Natural killer cell (primary cell): ENCODE measurements at regions not wholly inside any gene's neighbourhood (a gene's known extent, or its start where the extent isn't known, plus 50 kb on each side); places are given as distances from the start of the nearest gene placed in this dataset.
"Not testable (repeated sequence)": the region's sequence is repeated elsewhere in the genome, so short reads cannot be mapped to it uniquely, and the experiment has no call there.

Experiments used
- ATAC-seq, 3 donors: fragments of 150-1000 bp in 2 of 3; fragments of 200-7000 bp in 1 of 3; cut with Tn5 transposase; 1 replicate in 1 of 3; 2 replicates in 2 of 3; pipeline ENCODE4 v1.10.0; 2021; ENCODE audit warnings: mild to moderate bottlenecking in 2 of 3, moderate library complexity in 2 of 3
- DNase-seq, 2 donors: peaks; one replicate each; pipeline versions ENCODE4 v3.0.0 to v3.0.0-alpha.2; 2013 to 2021; ENCODE audit warnings: mixed read lengths in 1 of 2
- H3K27ac ChIP-seq: one replicate; pipeline ENCODE4 v1.5.1; 2013; ENCODE audit warnings: mild to moderate bottlenecking, low read length
- H3K27me3 ChIP-seq: one replicate; pipeline ENCODE4 v1.6.1; 2013; ENCODE audit warnings: low read length; ENCODE audit not compliant: control insufficient read depth, insufficient read depth
- H3K36me3 ChIP-seq: one replicate; pipeline ENCODE4 v1.6.1; 2013; ENCODE audit warnings: low read length; ENCODE audit not compliant: control insufficient read depth, insufficient read depth
- H3K4me1 ChIP-seq: one replicate; pipeline ENCODE4 v1.6.1; 2013; ENCODE audit warnings: low read length; ENCODE audit not compliant: control insufficient read depth, insufficient read depth
- H3K4me3 ChIP-seq: one replicate; pipeline ENCODE4 v1.5.1; 2013; ENCODE audit warnings: low read length
- H3K9me3 ChIP-seq: one replicate; pipeline ENCODE4 v1.6.1; 2013; ENCODE audit warnings: low read length; ENCODE audit not compliant: control insufficient read depth, insufficient read depth
- H3K27ac Mint-ChIP-seq, 2 donors: one replicate each; pipeline ENCODE4 v1.8.0; 2022; ENCODE audit warnings: mild to moderate bottlenecking in 2 of 2, mixed read lengths in 2 of 2, moderate library complexity in 1 of 2
- H3K27me3 Mint-ChIP-seq, 2 donors: one replicate each; pipeline ENCODE4 v1.8.0; 2022; ENCODE audit warnings: low read depth in 2 of 2, mixed read lengths in 2 of 2
- H3K36me3 Mint-ChIP-seq: one replicate; pipeline ENCODE4 v1.8.0; 2022; ENCODE audit warnings: mixed read lengths
- H3K4me1 Mint-ChIP-seq, 2 donors: one replicate each; pipeline ENCODE4 v1.8.0; 2022; ENCODE audit warnings: mixed read lengths in 2 of 2
- H3K4me3 Mint-ChIP-seq: one replicate; pipeline ENCODE4 v1.8.0; 2022; ENCODE audit warnings: mild to moderate bottlenecking, moderate library complexity, mixed read lengths
- H3K9me3 Mint-ChIP-seq, 2 donors: one replicate each; pipeline ENCODE4 v1.8.0; 2022; ENCODE audit warnings: mixed read lengths in 2 of 2
- WGBS: methylation state at CpG from one replicate; pipeline ENCODE4 v1.1.7; 2013; ENCODE audit warnings: missing lambda C conversion rate; ENCODE audit not compliant: insufficient coverage; 5-methylcytosine and 5-hydroxymethylcytosine counted together
- intact Hi-C: fragments of 100-400 bp; cut with micrococcal nuclease; formaldehyde crosslinking; loops from one replicate; pipeline ENCODE4 v1.14.2; 2022
- TF ChIP-seq, protein P1 (sequence below): fragments of 200-600 bp; IDR thresholded peaks from one replicate; pipeline ENCODE4 v1.8.0; 2022; ENCODE audit warnings: antibody characterized with exemption

DNA sequence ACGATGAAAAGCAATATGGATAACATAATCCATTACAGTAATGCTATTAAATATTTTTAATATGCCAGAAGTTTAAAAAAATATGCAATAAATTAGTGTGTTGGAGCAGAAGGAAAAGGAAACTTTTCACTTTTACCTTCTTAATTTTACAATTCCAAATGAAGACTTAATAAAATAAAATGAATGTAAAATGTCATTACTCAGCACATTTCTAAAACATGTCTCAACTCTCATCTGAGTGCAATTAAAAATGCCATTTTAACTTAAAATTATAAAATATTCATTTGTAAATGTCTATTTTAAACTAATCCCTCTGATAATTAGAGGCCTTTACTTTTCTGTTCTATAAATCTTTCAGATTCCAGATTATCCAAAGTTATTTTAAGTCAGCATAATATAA, 733.4 kb downstream of the DNAH5 start:
- Histone ChIP-seq H3K27me3 (no peaks in the 10 kb centered on the region), H3K27ac (no peak overlapping the region), H3K36me3 (no peaks in the 10 kb centered on the region), H3K4me3 (no peak overlapping the region), H3K9me3 (no peaks in the 10 kb centered on the region), H3K4me1 (no peaks in the 10 kb centered on the region)
- no peaks in the 10 kb centered on the region for H3K4me1 Mint-ChIP-seq
- no peak overlapping the region for H3K4me3 Mint-ChIP-seq
- WGBS: no CpG with 5 or more reads among the region's 1 CpG
- TF ChIP-seq, protein P1, sequence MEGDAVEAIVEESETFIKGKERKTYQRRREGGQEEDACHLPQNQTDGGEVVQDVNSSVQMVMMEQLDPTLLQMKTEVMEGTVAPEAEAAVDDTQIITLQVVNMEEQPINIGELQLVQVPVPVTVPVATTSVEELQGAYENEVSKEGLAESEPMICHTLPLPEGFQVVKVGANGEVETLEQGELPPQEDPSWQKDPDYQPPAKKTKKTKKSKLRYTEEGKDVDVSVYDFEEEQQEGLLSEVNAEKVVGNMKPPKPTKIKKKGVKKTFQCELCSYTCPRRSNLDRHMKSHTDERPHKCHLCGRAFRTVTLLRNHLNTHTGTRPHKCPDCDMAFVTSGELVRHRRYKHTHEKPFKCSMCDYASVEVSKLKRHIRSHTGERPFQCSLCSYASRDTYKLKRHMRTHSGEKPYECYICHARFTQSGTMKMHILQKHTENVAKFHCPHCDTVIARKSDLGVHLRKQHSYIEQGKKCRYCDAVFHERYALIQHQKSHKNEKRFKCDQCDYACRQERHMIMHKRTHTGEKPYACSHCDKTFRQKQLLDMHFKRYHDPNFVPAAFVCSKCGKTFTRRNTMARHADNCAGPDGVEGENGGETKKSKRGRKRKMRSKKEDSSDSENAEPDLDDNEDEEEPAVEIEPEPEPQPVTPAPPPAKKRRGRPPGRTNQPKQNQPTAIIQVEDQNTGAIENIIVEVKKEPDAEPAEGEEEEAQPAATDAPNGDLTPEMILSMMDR: no peak
- H3K27ac Mint-ChIP-seq: no peak overlapping the region
- H3K27me3 Mint-ChIP-seq: no peaks in the 10 kb centered on the region
- no peaks in the 10 kb centered on the region for H3K36me3 Mint-ChIP-seq
- ATAC-seq (no peak), DNase-seq (no peak)
- H3K9me3 Mint-ChIP-seq: peaks cover 6 to 10% of the 10 kb centered on the region in 2 donors
- intact Hi-C loops: no loop called here

GRCh38 chr5:13207112-13207511, 737.4 kb downstream of the DNAH5 start:
- no peak for DNase-seq
- TF ChIP-seq, protein P1: no peak
- no peaks in the 10 kb centered on the region for H3K27me3 Mint-ChIP-seq
- H3K27ac Mint-ChIP-seq: no peak overlapping the region
- H3K27ac ChIP-seq: no peak overlapping the region
- H3K4me1 ChIP-seq: no peaks in the 10 kb centered on the region
- peaks cover 3 to 5% of the 10 kb centered on the region in 2 donors for H3K9me3 Mint-ChIP-seq
- no peaks in the 10 kb centered on the region for H3K27me3 ChIP-seq
- peaks cover 5% of the 10 kb centered on the region for H3K9me3 ChIP-seq
- ATAC-seq: no peak
- no peaks in the 10 kb centered on the region for H3K36me3 Mint-ChIP-seq
- H3K4me3 Mint-ChIP-seq: no peak overlapping the region
- intact Hi-C loops: no loop called here
- no peaks in the 10 kb centered on the region for H3K36me3 ChIP-seq
- H3K4me1 Mint-ChIP-seq: no peaks in the 10 kb centered on the region
- no peak overlapping the region for H3K4me3 ChIP-seq

DNA sequence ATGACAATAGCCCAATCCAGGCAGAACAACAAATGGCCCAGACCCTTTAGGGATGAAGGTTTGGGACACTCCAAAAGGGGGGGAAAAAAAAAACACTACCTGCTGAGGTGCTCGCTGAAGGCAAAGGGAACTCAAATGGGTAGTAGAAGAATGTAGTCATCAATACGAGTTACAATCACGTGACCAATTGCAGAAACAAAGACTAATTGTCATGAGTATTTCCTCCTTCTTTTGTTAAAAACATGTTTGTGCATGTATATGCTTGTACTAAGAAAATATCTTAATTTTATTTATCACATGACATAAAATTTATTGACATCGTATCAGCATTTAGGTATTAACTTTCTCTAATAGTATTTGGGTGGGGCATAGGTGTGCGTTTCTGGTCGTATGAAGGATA, 743.5 kb downstream of the DNAH5 start:
- no peak overlapping the region for H3K4me3 Mint-ChIP-seq
- no peak for DNase-seq
- intact Hi-C loops: no loop called here
- Histone ChIP-seq H3K27me3 (no peaks in the 10 kb centered on the region), H3K4me1 (no peaks in the 10 kb centered on the region), H3K4me3 (no peak overlapping the region), H3K36me3 (no peaks in the 10 kb centered on the region), H3K27ac (no peak overlapping the region), H3K9me3 (peaks cover 11% of the 10 kb centered on the region)
- no peak overlapping the region for H3K27ac Mint-ChIP-seq
- H3K9me3 Mint-ChIP-seq: peaks cover 0 to 10% of the 10 kb centered on the region in 2 donors
- no peaks in the 10 kb centered on the region for H3K4me1 Mint-ChIP-seq
- no peaks in the 10 kb centered on the region for H3K36me3 Mint-ChIP-seq
- TF ChIP-seq, protein P1: no peak
- WGBS: 94% methylated on average over 5 of the region's 6 CpGs
- H3K27me3 Mint-ChIP-seq: no peaks in the 10 kb centered on the region
- no peak for ATAC-seq

DNA sequence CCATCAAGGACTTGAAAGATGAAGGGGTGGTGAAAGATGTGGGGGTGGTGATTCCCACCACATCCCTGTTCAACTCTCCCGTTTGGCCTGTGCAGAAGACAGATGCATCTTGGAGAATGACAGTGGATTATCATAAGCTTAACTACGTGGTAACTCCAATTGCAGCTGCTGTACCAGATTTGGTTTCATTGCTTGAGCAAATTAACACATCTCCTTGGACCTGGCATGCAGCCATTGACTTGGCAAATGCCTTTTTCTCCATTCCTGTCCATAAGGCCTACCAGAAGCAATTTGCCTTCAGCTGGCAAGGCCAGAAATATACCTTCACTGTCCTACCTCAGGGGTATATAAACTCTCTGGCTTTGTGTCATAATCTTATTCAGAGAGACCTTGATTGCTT, 746.3 kb downstream of the DNAH5 start:
- DNase-seq, H3K4me3 Mint-ChIP-seq, ATAC-seq, H3K27ac ChIP-seq, H3K4me1 ChIP-seq, H3K9me3 Mint-ChIP-seq, H3K4me1 Mint-ChIP-seq, H3K27ac Mint-ChIP-seq, intact Hi-C loops, H3K27me3 ChIP-seq, H3K36me3 Mint-ChIP-seq, H3K36me3 ChIP-seq, H3K4me3 ChIP-seq, H3K27me3 Mint-ChIP-seq: not testable (repeated sequence)
- peaks cover 11% of the 10 kb centered on the region for H3K9me3 ChIP-seq
- 74% methylated on average over 2 of the region's 2 CpGs for WGBS
